ENCODE measurements at regions not wholly inside any gene's neighbourhood (a gene's known extent, or its start where the extent isn't known, plus 50 kb on each side); places are given as distances from the start of the nearest gene placed in this dataset.

DNA sequence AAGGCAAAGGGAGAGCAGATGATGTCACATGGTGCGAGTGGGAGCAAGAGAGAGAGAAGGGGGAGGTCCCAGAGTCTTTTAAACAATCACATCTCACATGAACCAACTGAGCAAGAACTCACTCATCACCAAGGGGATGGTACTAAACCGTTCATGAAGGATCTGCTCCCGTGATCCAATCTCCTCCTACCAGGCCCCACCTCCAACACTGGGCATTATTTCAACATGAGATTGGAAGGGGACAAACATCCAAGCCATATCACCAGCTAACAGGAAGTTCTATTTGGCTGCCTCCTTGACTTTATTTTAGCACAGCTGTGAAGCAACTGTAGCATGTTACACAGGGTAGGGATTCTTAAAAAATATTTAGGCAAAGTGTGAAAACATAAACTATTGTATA is 102.5 kb downstream of the DDIT4L start:
- Histone ChIP-seq H3K4me3 (ENCODE audit: low read depth, low read length) (no peak overlapping the region), H3K36me3 (ENCODE audit: control insufficient read depth, insufficient read depth, low read length) (no peaks in the 10 kb centered on the region), H3K27me3 (ENCODE audit: control insufficient read depth, insufficient read depth, low read length) (no peaks in the 10 kb centered on the region)
- DNase-seq (ENCODE audit: low read depth) = no peak
- TF ChIP-seq, protein P1, sequence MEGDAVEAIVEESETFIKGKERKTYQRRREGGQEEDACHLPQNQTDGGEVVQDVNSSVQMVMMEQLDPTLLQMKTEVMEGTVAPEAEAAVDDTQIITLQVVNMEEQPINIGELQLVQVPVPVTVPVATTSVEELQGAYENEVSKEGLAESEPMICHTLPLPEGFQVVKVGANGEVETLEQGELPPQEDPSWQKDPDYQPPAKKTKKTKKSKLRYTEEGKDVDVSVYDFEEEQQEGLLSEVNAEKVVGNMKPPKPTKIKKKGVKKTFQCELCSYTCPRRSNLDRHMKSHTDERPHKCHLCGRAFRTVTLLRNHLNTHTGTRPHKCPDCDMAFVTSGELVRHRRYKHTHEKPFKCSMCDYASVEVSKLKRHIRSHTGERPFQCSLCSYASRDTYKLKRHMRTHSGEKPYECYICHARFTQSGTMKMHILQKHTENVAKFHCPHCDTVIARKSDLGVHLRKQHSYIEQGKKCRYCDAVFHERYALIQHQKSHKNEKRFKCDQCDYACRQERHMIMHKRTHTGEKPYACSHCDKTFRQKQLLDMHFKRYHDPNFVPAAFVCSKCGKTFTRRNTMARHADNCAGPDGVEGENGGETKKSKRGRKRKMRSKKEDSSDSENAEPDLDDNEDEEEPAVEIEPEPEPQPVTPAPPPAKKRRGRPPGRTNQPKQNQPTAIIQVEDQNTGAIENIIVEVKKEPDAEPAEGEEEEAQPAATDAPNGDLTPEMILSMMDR (IDR thresholded peaks at IDR 0.05; ENCODE audit: insufficient read depth, low read depth, low read length) = no peak
- ChIA-PET POLR2A (no interaction called here), CTCF (interaction anchor here (0.7 to 1.2 kb wide), 3 partner anchors 15 to 246 kb away, joined by 3 read pairs; no protein-coding TSS in a partner anchor)

DNA sequence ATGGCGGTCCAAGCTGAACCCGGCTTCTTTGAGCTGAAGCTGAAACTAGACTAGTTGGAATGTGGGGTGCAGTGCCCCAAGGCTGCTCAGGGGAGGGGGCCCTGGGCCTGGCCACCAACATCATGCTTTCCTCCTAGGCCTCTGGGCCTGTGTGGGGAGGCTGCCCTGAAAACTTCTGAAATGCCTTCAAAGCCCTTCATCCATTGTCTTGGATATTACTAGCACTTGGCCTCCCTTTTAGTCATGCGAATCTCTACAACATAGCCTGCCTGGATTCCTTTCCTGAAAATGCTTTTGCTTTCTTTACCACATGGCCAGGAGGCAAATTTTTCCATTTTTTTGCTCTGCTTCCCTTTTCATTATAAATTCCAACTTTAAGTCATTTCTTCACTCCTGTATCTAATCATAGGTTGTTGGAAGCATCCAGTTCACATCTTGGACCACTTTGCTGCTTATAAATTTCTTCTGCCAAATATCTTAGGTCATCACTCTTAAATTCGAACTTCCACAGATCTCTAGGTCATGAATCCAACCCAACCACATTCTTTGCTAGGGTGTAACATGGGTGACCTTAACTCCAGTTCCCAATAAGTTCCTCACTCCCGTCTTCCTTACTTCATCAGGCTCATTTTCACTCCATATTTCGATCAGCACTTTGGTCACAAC is 103.4 kb downstream of the DDIT4L start:
- peak; percentile 89 for DNase-seq (ENCODE audit: low read depth)
- TF ChIP-seq, protein P1 (IDR thresholded peaks at IDR 0.05; ENCODE audit: insufficient read depth, low read depth, low read length) = no peak
- ChIA-PET CTCF (interaction anchor here (0.7 kb wide), 1 partner anchor 247 kb away, joined by 3 read pairs; no protein-coding TSS in a partner anchor), POLR2A (no interaction called here)
- Histone ChIP-seq H3K4me3 (ENCODE audit: low read depth, low read length) (no peak overlapping the region), H3K27me3 (ENCODE audit: control insufficient read depth, insufficient read depth, low read length) (no peaks in the 10 kb centered on the region), H3K36me3 (ENCODE audit: control insufficient read depth, insufficient read depth, low read length) (no peaks in the 10 kb centered on the region)

- TF ChIP-seq, protein P1 (IDR thresholded peaks at IDR 0.05; ENCODE audit: insufficient read depth, low read depth, low read length) = no peak
- CTCF ChIA-PET = interaction anchor here (1.3 kb wide), 1 partner anchor 11 kb away, joined by 3 read pairs; no protein-coding TSS in a partner anchor
- POLR2A ChIA-PET = no interaction called here
- H3K4me3 ChIP-seq (ENCODE audit: low read depth, low read length) = no peak overlapping the region
- DNase-seq (ENCODE audit: low read depth) = no peak
- no peaks in the 10 kb centered on the region for H3K36me3 ChIP-seq (ENCODE audit: control insufficient read depth, insufficient read depth, low read length)
- H3K27me3 ChIP-seq (ENCODE audit: control insufficient read depth, insufficient read depth, low read length) = no peaks in the 10 kb centered on the region
Measured at GRCh38 chr4:100084892-100085291, 105.4 kb downstream of the DDIT4L start.

- POLR2A ChIA-PET = no interaction called here
- Histone ChIP-seq H3K36me3 (ENCODE audit: control insufficient read depth, insufficient read depth, low read length) (no peaks in the 10 kb centered on the region), H3K27me3 (ENCODE audit: control insufficient read depth, insufficient read depth, low read length) (no peaks in the 10 kb centered on the region), H3K4me3 (ENCODE audit: low read depth, low read length) (no peak overlapping the region)
- DNase-seq (ENCODE audit: low read depth) = no peak
- CTCF ChIA-PET = interaction anchor here (1.5 to 3.5 kb wide), 2 partner anchors 9 to 13 kb away, joined by 5 to 20 read pairs; no protein-coding TSS in a partner anchor
- TF ChIP-seq, protein P1 (IDR thresholded peaks at IDR 0.05; ENCODE audit: insufficient read depth, low read depth, low read length) = no peak
Measured at GRCh38 chr4:100083289-100083688, 107.0 kb downstream of the DDIT4L start.

- H3K36me3 ChIP-seq (ENCODE audit: control insufficient read depth, insufficient read depth, low read length) = no peaks in the 10 kb centered on the region
- ChIA-PET CTCF (interaction anchor here (1.5 to 3.5 kb wide), 2 partner anchors 10 to 13 kb away, joined by 5 to 20 read pairs; no protein-coding TSS in a partner anchor), POLR2A (no interaction called here)
- no peak for DNase-seq (ENCODE audit: low read depth)
- H3K4me3 ChIP-seq (ENCODE audit: low read depth, low read length) = no peak overlapping the region
- H3K27me3 ChIP-seq (ENCODE audit: control insufficient read depth, insufficient read depth, low read length) = no peaks in the 10 kb centered on the region
- TF ChIP-seq, protein P1 (IDR thresholded peaks at IDR 0.05; ENCODE audit: insufficient read depth, low read depth, low read length) = no peak
Measured at GRCh38 chr4:100082852-100083251, 107.4 kb downstream of the DDIT4L start.

Measured in BJ (cell line).